BE2C (cell line): ENCODE measurements at regions not wholly inside any gene's neighbourhood (a gene's known extent, or its start where the extent isn't known, plus 50 kb on each side); places are given as distances from the start of the nearest gene placed in this dataset.

Source experiments
- DNase-seq: peaks from one replicate; pipeline ENCODE4 v3.0.0-alpha.2; 2020
- H3K27me3 ChIP-seq: fragments of 250-450 bp; sonication (Bioruptor Pico); 2 replicates; pipeline ENCODE4 v1.5.1; 2020; ENCODE audit warnings: mild to moderate bottlenecking
- H3K36me3 ChIP-seq: fragments of 250-450 bp; sonication (Bioruptor Pico); 2 replicates; pipeline ENCODE4 v1.5.1; 2020; ENCODE audit warnings: mild to moderate bottlenecking
- H3K4me1 ChIP-seq: fragments of 250-450 bp; sonication (Bioruptor Pico); 2 replicates; pipeline ENCODE4 v1.5.1; 2020
- H3K4me3 ChIP-seq: 2 replicates; pipeline ENCODE4 v1.5.1; 2011; ENCODE audit warnings: low read depth, low read length
- H3K9me3 ChIP-seq: fragments of 250-450 bp; sonication (Bioruptor Pico); 2 replicates; pipeline ENCODE4 v1.5.1; 2020
- TF ChIP-seq, protein P1 (sequence below): IDR thresholded peaks from 2 replicates; pipeline ENCODE4 v1.5.1; 2012; ENCODE audit warnings: mild to moderate bottlenecking, low read depth, low read length

DNA sequence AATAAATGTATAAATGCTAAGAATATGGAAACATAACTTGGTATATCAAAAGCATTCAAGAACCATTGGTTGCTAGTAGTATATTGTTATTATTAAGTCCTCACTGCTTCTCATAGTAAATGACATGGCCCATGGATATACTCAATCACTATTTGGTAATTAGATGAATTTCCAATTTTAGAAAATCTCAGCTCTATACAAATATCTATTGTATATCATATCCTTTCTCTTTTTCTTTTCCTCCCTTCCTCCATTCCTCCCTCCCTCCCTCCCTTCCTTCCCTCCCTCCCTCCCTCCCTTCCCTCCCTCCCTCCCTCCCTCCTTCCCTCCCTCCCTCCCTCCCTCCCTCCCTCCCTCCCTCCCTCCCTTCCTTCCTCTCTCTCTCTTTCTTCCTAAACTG, 514.4 kb upstream of the LCORL start:
- H3K4me3 ChIP-seq, result no peak overlapping the region
- DNase-seq, result no peak
- H3K36me3 ChIP-seq, result no peaks in the 10 kb centered on the region
- H3K9me3 ChIP-seq, result no peaks in the 10 kb centered on the region
- H3K4me1 ChIP-seq, result no peaks in the 10 kb centered on the region
- TF ChIP-seq, protein P1, sequence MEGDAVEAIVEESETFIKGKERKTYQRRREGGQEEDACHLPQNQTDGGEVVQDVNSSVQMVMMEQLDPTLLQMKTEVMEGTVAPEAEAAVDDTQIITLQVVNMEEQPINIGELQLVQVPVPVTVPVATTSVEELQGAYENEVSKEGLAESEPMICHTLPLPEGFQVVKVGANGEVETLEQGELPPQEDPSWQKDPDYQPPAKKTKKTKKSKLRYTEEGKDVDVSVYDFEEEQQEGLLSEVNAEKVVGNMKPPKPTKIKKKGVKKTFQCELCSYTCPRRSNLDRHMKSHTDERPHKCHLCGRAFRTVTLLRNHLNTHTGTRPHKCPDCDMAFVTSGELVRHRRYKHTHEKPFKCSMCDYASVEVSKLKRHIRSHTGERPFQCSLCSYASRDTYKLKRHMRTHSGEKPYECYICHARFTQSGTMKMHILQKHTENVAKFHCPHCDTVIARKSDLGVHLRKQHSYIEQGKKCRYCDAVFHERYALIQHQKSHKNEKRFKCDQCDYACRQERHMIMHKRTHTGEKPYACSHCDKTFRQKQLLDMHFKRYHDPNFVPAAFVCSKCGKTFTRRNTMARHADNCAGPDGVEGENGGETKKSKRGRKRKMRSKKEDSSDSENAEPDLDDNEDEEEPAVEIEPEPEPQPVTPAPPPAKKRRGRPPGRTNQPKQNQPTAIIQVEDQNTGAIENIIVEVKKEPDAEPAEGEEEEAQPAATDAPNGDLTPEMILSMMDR, result no peak
- H3K27me3 ChIP-seq, result no peaks in the 10 kb centered on the region

- Histone ChIP-seq H3K36me3 (no peaks in the 10 kb centered on the region), H3K9me3 (no peaks in the 10 kb centered on the region), H3K4me1 (no peaks in the 10 kb centered on the region), H3K4me3 (no peak overlapping the region), H3K27me3 (no peaks in the 10 kb centered on the region)
- TF ChIP-seq, protein P1, result no peak
- DNase-seq, result no peak
Measured at GRCh38 chr4:18533262-18533775, 511.8 kb upstream of the LCORL start.

- H3K4me1 ChIP-seq, result no peaks in the 10 kb centered on the region
- no peak overlapping the region for H3K4me3 ChIP-seq
- no peak for DNase-seq
- no peaks in the 10 kb centered on the region for H3K27me3 ChIP-seq
- no peaks in the 10 kb centered on the region for H3K9me3 ChIP-seq
- H3K36me3 ChIP-seq, result no peaks in the 10 kb centered on the region
- TF ChIP-seq, protein P1, result no peak
Measured at GRCh38 chr4:18531731-18532130, 510.2 kb upstream of the LCORL start.

DNA sequence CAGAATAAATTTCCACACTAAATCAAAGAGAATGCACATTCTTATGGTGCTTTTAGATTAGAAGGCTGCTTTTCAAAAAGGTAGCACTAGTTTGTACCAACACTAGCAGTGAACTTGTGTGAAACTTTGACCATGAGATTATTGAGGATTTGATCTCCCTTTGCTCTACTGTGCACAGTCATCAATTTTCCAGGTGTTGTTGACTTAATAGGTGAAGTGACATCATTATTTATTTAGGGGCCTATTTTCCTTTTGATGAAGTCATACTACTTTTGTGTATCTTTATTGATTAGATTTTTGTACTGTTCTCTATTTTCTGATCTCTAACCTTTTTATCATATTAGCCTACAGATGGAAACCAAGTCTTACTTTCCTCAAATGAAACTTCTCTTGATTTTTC, 507.9 kb upstream of the LCORL start:
- H3K27me3 ChIP-seq, result no peaks in the 10 kb centered on the region
- no peak for DNase-seq
- no peaks in the 10 kb centered on the region for H3K36me3 ChIP-seq
- H3K9me3 ChIP-seq, result no peaks in the 10 kb centered on the region
- TF ChIP-seq, protein P1, result no peak
- H3K4me3 ChIP-seq, result no peak overlapping the region
- no peaks in the 10 kb centered on the region for H3K4me1 ChIP-seq

- H3K9me3 ChIP-seq, result no peaks in the 10 kb centered on the region
- no peak overlapping the region for H3K4me3 ChIP-seq
- no peaks in the 10 kb centered on the region for H3K27me3 ChIP-seq
- H3K4me1 ChIP-seq, result no peaks in the 10 kb centered on the region
- DNase-seq, result no peak
- no peaks in the 10 kb centered on the region for H3K36me3 ChIP-seq
- TF ChIP-seq, protein P1, result no peak
Measured at GRCh38 chr4:18524667-18525066, 503.1 kb upstream of the LCORL start.

DNA sequence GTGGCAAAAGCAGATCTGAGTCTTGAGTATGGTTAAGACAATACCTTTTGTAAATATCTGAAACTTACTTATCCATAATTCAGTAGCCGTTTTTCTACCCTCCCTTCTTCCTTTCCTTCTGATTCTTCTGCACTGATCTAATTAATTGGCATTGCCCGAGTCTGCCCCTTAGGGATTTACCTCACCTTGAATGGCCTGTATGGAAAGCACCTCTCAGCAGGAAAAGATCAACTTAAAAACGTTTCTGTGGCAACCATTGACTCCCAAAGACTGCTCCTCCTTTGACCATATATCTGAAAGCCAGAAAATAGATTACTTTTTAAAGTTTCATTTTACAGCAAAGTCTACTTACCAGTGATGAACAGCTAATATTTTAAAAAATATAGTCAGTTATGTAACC, 496.5 kb upstream of the LCORL start:
- DNase-seq, result no peak
- Histone ChIP-seq H3K27me3 (no peaks in the 10 kb centered on the region), H3K4me1 (no peaks in the 10 kb centered on the region), H3K4me3 (no peak overlapping the region), H3K9me3 (no peaks in the 10 kb centered on the region), H3K36me3 (no peaks in the 10 kb centered on the region)
- TF ChIP-seq, protein P1, result no peak
